HCT116 (cell line): ENCODE measurements at regions not wholly inside any gene's neighbourhood (a gene's known extent, or its start where the extent isn't known, plus 50 kb on each side); places are given as distances from the start of the nearest gene placed in this dataset.

ENCODE experiments used
- ATAC-seq: fragments of 200-7000 bp; cut with Tn5 transposase; 2 replicates; pipeline ENCODE4 v1.9.1; 2020; ENCODE audit warnings: mild to moderate bottlenecking, moderate library complexity
- BruUV-seq: library from RNA; stranded (reverse); fragments of 400-500 nt; replicated peaks from 2 replicates; lab custom pipeline; 2021; lab: Mats Ljungman, UMichigan
- CTCF ChIA-PET: fragments of 300-600 bp; sonication (Branson Sonifier 250); formaldehyde crosslinking; loops from one replicate; lab custom pipeline; 2021; ENCODE audit warnings: antibody characterized with exemption; lab: Charles Lee
- POLR2A ChIA-PET: fragments of 300-600, 350-600 bp; sonication (Branson Sonifier 250); formaldehyde crosslinking; loops from one replicate; lab custom pipeline; 2021; ENCODE audit warnings: antibody characterized with exemption; lab: Charles Lee
- RAD21 ChIA-PET, 2 experiments: fragments of 300-600 bp; sonication (Branson Sonifier 250); formaldehyde crosslinking; loops; one replicate each; lab custom pipeline; 2023; ENCODE audit warnings: low total read pairs in 2 of 2; ENCODE audit not compliant: uncharacterized antibody in 2 of 2, unreplicated experiment in 2 of 2, low non-redundant PET in 1 of 2; lab: Charles Lee
- DNase-seq: peaks from one replicate; pipeline ENCODE4 v3.0.0-alpha.2; 2010; ENCODE audit warnings: low read depth, low spot score
- H2AFZ ChIP-seq: fragments of 200-600 bp; shearing (Covaris generic), sonication (generic); 2 replicates; pipeline ENCODE4 v1.6.1; 2017; ENCODE audit warnings: low read depth, mixed run types, mixed read lengths, antibody characterized with exemption, low read length; ENCODE audit not compliant: poor library complexity, severe bottlenecking
- H3K27ac ChIP-seq: 2 replicates; pipeline ENCODE4 v1.5.1; 2012; ENCODE audit warnings: low read depth, low read length
- H3K27me3 ChIP-seq: fragments of 200-600 bp; sonication (generic); 2 replicates; pipeline ENCODE4 v1.6.1; 2016; ENCODE audit warnings: mixed run types, low read length, mixed read lengths; ENCODE audit not compliant: insufficient read depth
- H3K36me3 ChIP-seq, 2 experiments: fragments of 200-500 bp in 1 of 2; fragments of 200-600 bp in 1 of 2; sonication (Bioruptor generic) in 1 of 2; sonication (generic) in 1 of 2; 2 replicates each; pipeline versions ENCODE4 v1.5.1 to v1.6.1; 2014 to 2016; ENCODE audit warnings: low read length in 2 of 2, inconsistent platforms in 1 of 2, mixed read lengths in 1 of 2, mixed run types in 1 of 2; ENCODE audit not compliant: insufficient read depth in 2 of 2, control insufficient read depth in 1 of 2
- H3K4me1 ChIP-seq, 2 experiments: fragments of 200-600 bp in 1 of 2; sonication (generic) in 1 of 2; 2 replicates each; pipeline versions ENCODE4 v1.5.1 to v1.6.1; 2012 to 2017; ENCODE audit warnings: low read length in 2 of 2, inconsistent platforms in 1 of 2, mild to moderate bottlenecking in 1 of 2, mixed read lengths in 1 of 2, mixed run types in 1 of 2, moderate library complexity in 1 of 2; ENCODE audit not compliant: insufficient read depth in 2 of 2, control insufficient read depth in 1 of 2
- H3K4me2 ChIP-seq: fragments of 200-600 bp; sonication (generic); 2 replicates; pipeline ENCODE4 v1.6.1; 2017; ENCODE audit warnings: mixed run types, low read length, mixed read lengths
- H3K4me3 ChIP-seq, 2 experiments: fragments of 200-600 bp in 1 of 2; sonication (generic) in 1 of 2; replicated peaks in 1 of 2; 2 replicates each; pipeline ENCODE4 v1.5.1; 2011 to 2016; ENCODE audit warnings: low read length in 2 of 2, control low read depth in 1 of 2, low read depth in 1 of 2, mild to moderate bottlenecking in 1 of 2, mixed read lengths in 1 of 2, mixed run types in 1 of 2
- H3K79me2 ChIP-seq: fragments of 200-600 bp; sonication (generic); 2 replicates; pipeline ENCODE4 v1.6.1; 2017; ENCODE audit warnings: mild to moderate bottlenecking, mixed run types, low read length, moderate library complexity, mixed read lengths; ENCODE audit not compliant: insufficient read depth
- H3K9ac ChIP-seq: fragments of 200-600 bp; sonication (generic); 2 replicates; pipeline ENCODE4 v1.6.1; 2016; ENCODE audit warnings: low read length, mixed read lengths
- H3K9me2 ChIP-seq: fragments of 200-600 bp; sonication (generic), shearing (Covaris generic); 2 replicates; pipeline ENCODE4 v1.6.1; 2017; ENCODE audit warnings: mixed run types, mild to moderate bottlenecking, moderate library complexity; ENCODE audit not compliant: insufficient read depth
- H3K9me3 ChIP-seq, 2 experiments: fragments of 200-500 bp in 1 of 2; fragments of 200-600 bp in 1 of 2; sonication (Bioruptor generic) in 1 of 2; sonication (generic) in 1 of 2; 2 replicates each; pipeline ENCODE4 v1.6.1; 2014 to 2017; ENCODE audit warnings: low read length in 2 of 2, mixed read lengths in 2 of 2, inconsistent platforms in 1 of 2, low read depth in 1 of 2, mild to moderate bottlenecking in 1 of 2, mixed run types in 1 of 2, moderate library complexity in 1 of 2; ENCODE audit not compliant: control insufficient read depth in 1 of 2, insufficient read depth in 1 of 2
- H4K20me1 ChIP-seq: fragments of 200-600 bp; sonication (generic), shearing (Covaris generic); 2 replicates; pipeline ENCODE4 v1.6.1; 2017; ENCODE audit warnings: mixed run types, mild to moderate bottlenecking, moderate library complexity; ENCODE audit not compliant: insufficient read depth
- ATF3 ChIP-seq: IDR thresholded peaks from 2 replicates; pipeline ENCODE4 v1.6.1; 2012
- CBX3 ChIP-seq: IDR thresholded peaks from 2 replicates; pipeline ENCODE4 v1.6.1; 2012; ENCODE audit warnings: low read depth
- EGR1 ChIP-seq: IDR thresholded peaks from 2 replicates; pipeline ENCODE4 v1.6.1; 2012; ENCODE audit warnings: low read depth
- ELF1 ChIP-seq: IDR thresholded peaks from 2 replicates; pipeline ENCODE4 v1.6.1; 2012; ENCODE audit warnings: low read depth, borderline replicate concordance
- FOSL1 ChIP-seq: IDR thresholded peaks from 2 replicates; pipeline ENCODE4 v1.6.1; 2012; ENCODE audit warnings: low read depth
- JUND ChIP-seq: IDR thresholded peaks from 2 replicates; pipeline ENCODE4 v1.6.1; 2012
- RAD21 ChIP-seq: IDR thresholded peaks from 2 replicates; pipeline ENCODE4 v1.6.1; 2012; ENCODE audit warnings: low read depth, mild to moderate bottlenecking
- TCF7L2 ChIP-seq: IDR thresholded peaks from 2 replicates; pipeline ENCODE4 v1.7.0; 2011; ENCODE audit warnings: borderline replicate concordance, inconsistent platforms; ENCODE audit not compliant: insufficient read depth, insufficient read length; ENCODE audit errors: extremely low read depth
- ZBTB33 ChIP-seq: IDR thresholded peaks from 2 replicates; pipeline ENCODE4 v1.6.1; 2011; ENCODE audit warnings: mild to moderate bottlenecking, low read length, moderate library complexity; ENCODE audit not compliant: insufficient replicate concordance; ENCODE audit errors: extremely low read depth
- ZFX ChIP-seq: fragments of 450-650 bp; IDR thresholded peaks from 2 replicates; pipeline ENCODE4 v1.6.1; 2017
- intact Hi-C: fragments of 100-400 bp; cut with micrococcal nuclease; formaldehyde crosslinking; loops from 2 replicates; pipeline ENCODE4 v1.10.0; 2022

DNA sequence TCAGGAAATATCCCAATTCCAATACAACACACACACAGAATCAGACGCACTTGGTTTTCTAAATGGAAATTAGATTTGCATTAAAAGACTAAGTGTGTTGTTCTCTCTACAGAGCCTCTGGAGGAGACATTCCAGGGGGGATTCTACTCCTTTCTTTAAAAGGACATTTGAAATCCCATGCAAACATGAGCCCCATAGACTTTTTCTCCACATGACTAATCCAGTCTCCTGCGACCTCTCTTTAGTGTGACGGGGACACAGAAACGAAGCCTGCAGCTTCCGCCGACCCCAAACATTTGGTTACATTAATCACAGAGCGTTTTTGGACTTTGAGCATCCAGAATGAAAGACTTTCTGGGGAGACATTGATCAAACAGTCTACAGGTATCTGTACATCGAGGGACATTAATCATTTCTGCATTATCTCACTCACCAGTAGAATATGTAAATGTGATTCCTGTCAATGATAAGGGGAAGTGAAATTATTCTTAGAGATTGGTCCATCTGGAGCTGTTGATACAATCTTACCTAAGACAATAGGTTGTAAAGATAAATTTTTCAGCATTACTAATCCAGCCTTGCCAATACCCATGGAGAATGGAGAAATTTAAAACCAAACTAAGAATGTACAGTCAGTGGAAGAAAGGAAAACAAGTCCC, 103.4 kb upstream of the IRX3 start:
- BruUV-seq, result no TSS peak
- Histone ChIP-seq H3K27ac (no peak overlapping the region), H3K9ac (no peak overlapping the region), H3K9me2 (no peaks in the 10 kb centered on the region), H3K79me2 (no peaks in the 10 kb centered on the region), H3K36me3 (no peaks in the 10 kb centered on the region), H3K4me3 (no peak overlapping the region), H2AFZ (no peak overlapping the region), H4K20me1 (no peaks in the 10 kb centered on the region), H3K4me2 (no peak overlapping the region), H3K27me3 (peaks cover 12% of the 10 kb centered on the region), H3K4me1 (no peaks in the 10 kb centered on the region), H3K9me3 (no peaks in the 10 kb centered on the region)
- TF ChIP-seq ELF1, result no peak
- TF ChIP-seq JUND, result no peak
- no peak for TF ChIP-seq EGR1
- no peak for TF ChIP-seq ZBTB33
- TF ChIP-seq FOSL1, result no peak
- TF ChIP-seq ZFX, result no peak
- TF ChIP-seq RAD21, result no peak
- TF ChIP-seq CBX3, result no peak
- no peak for TF ChIP-seq TCF7L2
- TF ChIP-seq ATF3, result no peak
- DNase-seq (no peak), ATAC-seq (no peak)
- ChIA-PET CTCF (no interaction called here), POLR2A (no interaction called here), RAD21 (no interaction called here)
- intact Hi-C loops, result no loop called here
